Body of pancreas (tissue), 4 donors: ENCODE measurements at regions not wholly inside any gene's neighbourhood (a gene's known extent, or its start where the extent isn't known, plus 50 kb on each side); places are given as distances from the start of the nearest gene placed in this dataset.

Experiments used
- POLR2A ChIP-seq, 3 donors: fragments of 450-650 bp; IDR thresholded peaks; one replicate each; pipeline ENCODE4 v1.6.1; 2016; ENCODE audit warnings: antibody characterized with exemption in 3 of 3, mild to moderate bottlenecking in 2 of 3
- TF ChIP-seq, protein P1 (sequence below), 7 experiments: fragments of 450-650 bp in 4 of 7; fragments of 200-600 bp in 3 of 7; sonication (generic) in 3 of 7; IDR thresholded peaks; one replicate each; pipeline ENCODE4 v1.5.1; 2016 to 2019; ENCODE audit warnings: antibody characterized with exemption in 7 of 7

- TF ChIP-seq, protein P1, sequence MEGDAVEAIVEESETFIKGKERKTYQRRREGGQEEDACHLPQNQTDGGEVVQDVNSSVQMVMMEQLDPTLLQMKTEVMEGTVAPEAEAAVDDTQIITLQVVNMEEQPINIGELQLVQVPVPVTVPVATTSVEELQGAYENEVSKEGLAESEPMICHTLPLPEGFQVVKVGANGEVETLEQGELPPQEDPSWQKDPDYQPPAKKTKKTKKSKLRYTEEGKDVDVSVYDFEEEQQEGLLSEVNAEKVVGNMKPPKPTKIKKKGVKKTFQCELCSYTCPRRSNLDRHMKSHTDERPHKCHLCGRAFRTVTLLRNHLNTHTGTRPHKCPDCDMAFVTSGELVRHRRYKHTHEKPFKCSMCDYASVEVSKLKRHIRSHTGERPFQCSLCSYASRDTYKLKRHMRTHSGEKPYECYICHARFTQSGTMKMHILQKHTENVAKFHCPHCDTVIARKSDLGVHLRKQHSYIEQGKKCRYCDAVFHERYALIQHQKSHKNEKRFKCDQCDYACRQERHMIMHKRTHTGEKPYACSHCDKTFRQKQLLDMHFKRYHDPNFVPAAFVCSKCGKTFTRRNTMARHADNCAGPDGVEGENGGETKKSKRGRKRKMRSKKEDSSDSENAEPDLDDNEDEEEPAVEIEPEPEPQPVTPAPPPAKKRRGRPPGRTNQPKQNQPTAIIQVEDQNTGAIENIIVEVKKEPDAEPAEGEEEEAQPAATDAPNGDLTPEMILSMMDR (IDR thresholded peaks at IDR 0.05): no peak
- no peak for TF ChIP-seq POLR2A (IDR thresholded peaks at IDR 0.05)
These were observed 979.6 kb upstream of the POU3F4 start for GRCh38 chrX:82528525-82528924.
